ENCODE measurements at regions not wholly inside any gene's neighbourhood (a gene's known extent, or its start where the extent isn't known, plus 50 kb on each side); places are given as distances from the start of the nearest gene placed in this dataset.

DNA sequence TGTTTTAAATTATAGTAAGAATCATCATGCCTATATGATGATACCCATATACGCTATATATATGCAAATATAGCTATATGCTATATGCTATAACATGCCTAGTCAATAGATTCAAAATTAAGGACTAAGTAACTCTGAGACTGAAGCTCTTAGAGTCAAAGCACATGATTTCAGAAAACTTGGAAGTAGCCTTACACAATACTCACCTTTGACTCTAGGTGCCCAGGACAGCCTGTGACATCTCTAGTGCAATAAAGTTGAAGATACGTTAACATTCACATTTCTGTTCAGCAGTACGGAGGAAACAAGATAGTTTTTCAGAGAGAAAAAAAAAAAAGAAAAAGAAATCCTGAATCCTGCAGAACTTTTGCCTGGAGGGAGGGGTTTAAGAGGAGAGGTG, 149.7 kb upstream of the PIK3C3 start:
- DNase-seq (ENCODE audit: low spot score) (no peak), ATAC-seq (no peak)
- Histone ChIP-seq H3K79me2 (replicated peaks; ENCODE audit: insufficient read depth) (no peaks in the 10 kb centered on the region), H3K4me1 (ENCODE audit: insufficient read depth) (no peaks in the 10 kb centered on the region), H3K36me3 (ENCODE audit: insufficient read depth) (no peaks in the 10 kb centered on the region), H3F3A (replicated peaks; ENCODE audit: low read depth) (no peaks in the 10 kb centered on the region), H3K27me3 (ENCODE audit: insufficient read depth) (no peaks in the 10 kb centered on the region), H3K4me2 (no peak overlapping the region), H2AFZ (0 out of 2 replicates have a peak overlapping the region, but pooled peaks have one; percentile 70), H4K20me1 (replicated peaks; ENCODE audit: insufficient read depth) (no peaks in the 10 kb centered on the region), H3K9me2 (ENCODE audit: insufficient read depth) (peaks cover 11% of the 10 kb centered on the region; the same call in 1 of the 2 replicates), H3K4me3 (no peak overlapping the region), H3K27ac (ENCODE audit: low read depth) (no peak overlapping the region)
- H3K27me3 Mint-ChIP-seq (ENCODE audit: insufficient read depth, low read depth, poor library complexity), result peaks cover 3% of the 10 kb centered on the region
- TF ChIP-seq EZH2 (IDR thresholded peaks at IDR 0.05; ENCODE audit: low read depth, unreplicated experiment), result no peak
- TF ChIP-seq STAT1 (IDR thresholded peaks at IDR 0.05; ENCODE audit: unreplicated experiment), result no peak
- TF ChIP-seq EZH2phosphoT487 (IDR thresholded peaks at IDR 0.05; ENCODE audit: unreplicated experiment), result no peak
- TF ChIP-seq, protein P1, sequence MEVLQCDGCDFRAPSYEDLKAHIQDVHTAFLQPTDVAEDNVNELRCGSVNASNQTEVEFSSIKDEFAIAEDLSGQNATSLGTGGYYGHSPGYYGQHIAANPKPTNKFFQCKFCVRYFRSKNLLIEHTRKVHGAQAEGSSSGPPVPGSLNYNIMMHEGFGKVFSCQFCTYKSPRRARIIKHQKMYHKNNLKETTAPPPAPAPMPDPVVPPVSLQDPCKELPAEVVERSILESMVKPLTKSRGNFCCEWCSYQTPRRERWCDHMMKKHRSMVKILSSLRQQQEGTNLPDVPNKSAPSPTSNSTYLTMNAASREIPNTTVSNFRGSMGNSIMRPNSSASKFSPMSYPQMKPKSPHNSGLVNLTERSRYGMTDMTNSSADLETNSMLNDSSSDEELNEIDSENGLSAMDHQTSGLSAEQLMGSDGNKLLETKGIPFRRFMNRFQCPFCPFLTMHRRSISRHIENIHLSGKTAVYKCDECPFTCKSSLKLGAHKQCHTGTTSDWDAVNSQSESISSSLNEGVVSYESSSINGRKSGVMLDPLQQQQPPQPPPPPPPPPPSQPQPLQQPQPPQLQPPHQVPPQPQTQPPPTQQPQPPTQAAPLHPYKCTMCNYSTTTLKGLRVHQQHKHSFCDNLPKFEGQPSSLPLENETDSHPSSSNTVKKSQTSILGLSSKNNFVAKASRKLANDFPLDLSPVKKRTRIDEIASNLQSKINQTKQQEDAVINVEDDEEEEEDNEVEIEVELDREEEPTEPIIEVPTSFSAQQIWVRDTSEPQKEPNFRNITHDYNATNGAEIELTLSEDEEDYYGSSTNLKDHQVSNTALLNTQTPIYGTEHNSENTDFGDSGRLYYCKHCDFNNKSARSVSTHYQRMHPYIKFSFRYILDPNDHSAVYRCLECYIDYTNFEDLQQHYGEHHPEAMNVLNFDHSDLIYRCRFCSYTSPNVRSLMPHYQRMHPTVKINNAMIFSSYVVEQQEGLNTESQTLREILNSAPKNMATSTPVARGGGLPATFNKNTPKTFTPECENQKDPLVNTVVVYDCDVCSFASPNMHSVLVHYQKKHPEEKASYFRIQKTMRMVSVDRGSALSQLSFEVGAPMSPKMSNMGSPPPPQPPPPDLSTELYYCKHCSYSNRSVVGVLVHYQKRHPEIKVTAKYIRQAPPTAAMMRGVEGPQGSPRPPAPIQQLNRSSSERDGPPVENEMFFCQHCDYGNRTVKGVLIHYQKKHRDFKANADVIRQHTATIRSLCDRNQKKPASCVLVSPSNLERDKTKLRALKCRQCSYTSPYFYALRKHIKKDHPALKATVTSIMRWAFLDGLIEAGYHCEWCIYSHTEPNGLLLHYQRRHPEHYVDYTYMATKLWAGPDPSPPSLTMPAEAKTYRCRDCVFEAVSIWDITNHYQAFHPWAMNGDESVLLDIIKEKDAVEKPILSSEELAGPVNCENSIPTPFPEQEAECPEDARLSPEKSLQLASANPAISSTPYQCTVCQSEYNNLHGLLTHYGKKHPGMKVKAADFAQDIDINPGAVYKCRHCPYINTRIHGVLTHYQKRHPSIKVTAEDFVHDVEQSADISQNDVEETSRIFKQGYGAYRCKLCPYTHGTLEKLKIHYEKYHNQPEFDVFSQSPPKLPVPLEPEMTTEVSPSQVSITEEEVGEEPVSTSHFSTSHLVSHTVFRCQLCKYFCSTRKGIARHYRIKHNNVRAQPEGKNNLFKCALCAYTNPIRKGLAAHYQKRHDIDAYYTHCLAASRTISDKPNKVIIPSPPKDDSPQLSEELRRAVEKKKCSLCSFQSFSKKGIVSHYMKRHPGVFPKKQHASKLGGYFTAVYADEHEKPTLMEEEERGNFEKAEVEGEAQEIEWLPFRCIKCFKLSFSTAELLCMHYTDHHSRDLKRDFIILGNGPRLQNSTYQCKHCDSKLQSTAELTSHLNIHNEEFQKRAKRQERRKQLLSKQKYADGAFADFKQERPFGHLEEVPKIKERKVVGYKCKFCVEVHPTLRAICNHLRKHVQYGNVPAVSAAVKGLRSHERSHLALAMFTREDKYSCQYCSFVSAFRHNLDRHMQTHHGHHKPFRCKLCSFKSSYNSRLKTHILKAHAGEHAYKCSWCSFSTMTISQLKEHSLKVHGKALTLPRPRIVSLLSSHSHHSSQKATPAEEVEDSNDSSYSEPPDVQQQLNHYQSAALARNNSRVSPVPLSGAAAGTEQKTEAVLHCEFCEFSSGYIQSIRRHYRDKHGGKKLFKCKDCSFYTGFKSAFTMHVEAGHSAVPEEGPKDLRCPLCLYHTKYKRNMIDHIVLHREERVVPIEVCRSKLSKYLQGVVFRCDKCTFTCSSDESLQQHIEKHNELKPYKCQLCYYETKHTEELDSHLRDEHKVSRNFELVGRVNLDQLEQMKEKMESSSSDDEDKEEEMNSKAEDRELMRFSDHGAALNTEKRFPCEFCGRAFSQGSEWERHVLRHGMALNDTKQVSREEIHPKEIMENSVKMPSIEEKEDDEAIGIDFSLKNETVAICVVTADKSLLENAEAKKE (CRISPR knock-in tag; IDR thresholded peaks at IDR 0.05), result no peak
- no peak for TF ChIP-seq JUNB (IDR thresholded peaks at IDR 0.05; ENCODE audit: unreplicated experiment)
- TF ChIP-seq NANOG (IDR thresholded peaks at IDR 0.05; ENCODE audit: borderline replicate concordance), result no peak
- no peak for TF ChIP-seq POLR2AphosphoS5 (IDR thresholded peaks at IDR 0.05; ENCODE audit: low read depth)
- TF ChIP-seq, protein P2, sequence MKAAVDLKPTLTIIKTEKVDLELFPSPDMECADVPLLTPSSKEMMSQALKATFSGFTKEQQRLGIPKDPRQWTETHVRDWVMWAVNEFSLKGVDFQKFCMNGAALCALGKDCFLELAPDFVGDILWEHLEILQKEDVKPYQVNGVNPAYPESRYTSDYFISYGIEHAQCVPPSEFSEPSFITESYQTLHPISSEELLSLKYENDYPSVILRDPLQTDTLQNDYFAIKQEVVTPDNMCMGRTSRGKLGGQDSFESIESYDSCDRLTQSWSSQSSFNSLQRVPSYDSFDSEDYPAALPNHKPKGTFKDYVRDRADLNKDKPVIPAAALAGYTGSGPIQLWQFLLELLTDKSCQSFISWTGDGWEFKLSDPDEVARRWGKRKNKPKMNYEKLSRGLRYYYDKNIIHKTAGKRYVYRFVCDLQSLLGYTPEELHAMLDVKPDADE (IDR thresholded peaks at IDR 0.05), result no peak
- no peak for TF ChIP-seq ZNF114 (CRISPR knock-in tag; IDR thresholded peaks at IDR 0.05)
- no peak for TF ChIP-seq CREB1 (CRISPR knock-in tag; IDR thresholded peaks at IDR 0.05; ENCODE audit: low read depth)
- H3K4me3 Mint-ChIP-seq, result no peak overlapping the region
- H3K36me3 Mint-ChIP-seq (ENCODE audit: low read depth), result no peaks in the 10 kb centered on the region
- H3K4me1 Mint-ChIP-seq, result peaks cover 3% of the 10 kb centered on the region; the same call in 1 of the 3 replicates
- no peaks in the 10 kb centered on the region for H3K9me3 Mint-ChIP-seq
- no peak overlapping the region for H3K27ac Mint-ChIP-seq

Data from GM23338 (cell line).